GM21576 (cell line): ENCODE measurements at regions not wholly inside any gene's neighbourhood (a gene's known extent, or its start where the extent isn't known, plus 50 kb on each side); places are given as distances from the start of the nearest gene placed in this dataset.
"Not testable (repeated sequence)": the region's sequence is repeated elsewhere in the genome, so short reads cannot be mapped to it uniquely, and the experiment has no call there.

Source experiments
- ATAC-seq: cut with Tn5 transposase; IDR thresholded peaks from one replicate; pipeline ENCODE4 v1.9.1; 2021; ENCODE audit warnings: mild to moderate bottlenecking, moderate library complexity; ENCODE audit not compliant: unreplicated experiment

DNA sequence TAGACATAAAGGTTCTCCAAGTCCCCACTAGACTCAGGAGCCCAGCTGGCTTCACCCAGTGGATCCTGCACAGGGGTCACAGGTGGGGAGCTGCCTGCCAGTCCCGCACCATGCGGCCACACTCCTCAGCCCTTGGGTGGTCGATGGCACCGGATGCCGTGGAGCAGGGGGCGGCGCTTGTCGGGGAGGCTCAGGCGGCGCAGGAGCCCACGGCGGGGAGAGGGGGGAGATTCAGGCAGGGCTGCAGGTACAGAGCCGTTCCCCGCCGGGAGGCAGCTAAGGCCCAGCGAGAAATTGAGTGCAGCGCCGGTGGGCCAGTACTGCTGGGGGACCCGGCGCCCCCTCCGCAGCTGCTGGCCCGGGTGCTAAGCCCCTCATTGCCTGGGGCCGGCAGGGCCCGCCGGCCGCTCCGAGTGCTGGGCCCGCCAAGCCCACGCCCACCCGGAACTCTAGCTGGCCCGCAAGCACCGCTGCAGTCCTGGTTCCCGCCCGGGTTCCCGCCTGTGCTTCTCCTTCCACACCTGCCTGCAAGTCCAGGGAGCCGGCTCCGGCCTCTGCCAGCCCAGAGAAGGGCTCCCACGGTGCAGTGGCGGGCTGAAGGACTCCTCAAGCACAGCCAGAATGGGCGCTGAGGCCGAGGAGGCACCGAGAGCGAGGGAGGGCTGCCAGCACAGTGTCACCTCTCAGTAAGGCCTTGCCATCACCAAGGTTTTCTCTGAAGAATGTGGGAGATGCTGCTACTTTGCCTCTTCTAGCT, 58.4 kb upstream of the PPP1R12A start:
- no peak for ATAC-seq

- no peak for ATAC-seq
These were observed 56.7 kb upstream of the PPP1R12A start for GRCh38 chr12:79991586-79991985.

DNA sequence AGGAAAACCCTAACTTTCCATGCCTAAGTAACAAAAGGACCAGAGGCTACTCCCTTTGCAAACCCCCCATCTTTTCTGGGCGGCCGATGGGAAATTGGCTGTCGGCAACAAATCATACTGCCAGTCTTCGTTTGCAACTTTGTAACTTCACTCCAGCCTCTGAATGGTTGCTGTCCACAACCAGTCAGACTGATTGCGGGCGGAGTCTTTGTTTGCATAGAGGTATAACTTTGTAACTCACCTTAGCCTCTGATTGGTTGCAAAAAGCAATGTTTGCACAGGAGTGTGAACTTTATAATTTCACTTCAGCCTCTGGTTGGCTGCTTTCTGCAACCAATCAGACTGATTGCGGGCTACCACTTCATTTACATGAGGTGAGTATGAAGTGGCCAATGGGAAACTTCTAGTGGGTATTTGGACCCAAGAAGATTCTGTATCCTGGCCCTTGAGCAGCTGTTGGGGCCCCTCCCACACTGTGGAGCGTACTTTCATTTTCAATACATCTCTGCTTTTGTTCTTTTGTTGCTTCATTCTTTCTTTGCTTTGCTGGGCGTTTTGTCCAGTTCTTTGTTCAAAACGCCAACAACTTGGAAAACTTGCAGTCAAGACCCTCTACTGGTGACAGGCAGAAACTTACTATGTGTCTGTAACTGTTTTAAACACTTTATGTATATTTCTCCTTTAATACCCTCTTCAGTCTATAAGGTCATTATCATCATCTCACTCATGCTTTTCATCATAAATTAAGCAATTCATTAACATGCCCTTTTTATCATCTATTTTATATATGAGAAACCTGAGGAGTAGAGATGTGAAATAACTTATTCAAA, 55.8 kb upstream of the PPP1R12A start:
- not testable (repeated sequence) for ATAC-seq

- ATAC-seq, result no peak
These were observed 53.5 kb upstream of the PPP1R12A start for GRCh38 chr12:79988368-79988767.

- no peak for ATAC-seq
These were observed 52.8 kb upstream of the PPP1R12A start for GRCh38 chr12:79987731-79988130.
